GM19239 (cell line): ENCODE measurements at regions not wholly inside any gene's neighbourhood (a gene's known extent, or its start where the extent isn't known, plus 50 kb on each side); places are given as distances from the start of the nearest gene placed in this dataset.
"Not testable (repeated sequence)": the region's sequence is repeated elsewhere in the genome, so short reads cannot be mapped to it uniquely, and the experiment has no call there.

Source experiments
- DNase-seq: peaks from one replicate; pipeline ENCODE4 v3.0.0; 2011; ENCODE audit warnings: low spot score; ENCODE audit not compliant: insufficient read length
- FAIRE-seq: peaks from 2 replicates; lab custom pipeline; 2011; peaks lifted over from hg19 to GRCh38; lab: Jason Lieb, UNC

GRCh38 chr14:106166232-106166631 is 639.8 kb downstream of the TMEM121 start:
- no peak for DNase-seq
- FAIRE-seq, result no peak

- FAIRE-seq (no peak), DNase-seq (no peak)
Observed at GRCh38 chr14:106166650-106167204, 640.3 kb downstream of the TMEM121 start.

DNA sequence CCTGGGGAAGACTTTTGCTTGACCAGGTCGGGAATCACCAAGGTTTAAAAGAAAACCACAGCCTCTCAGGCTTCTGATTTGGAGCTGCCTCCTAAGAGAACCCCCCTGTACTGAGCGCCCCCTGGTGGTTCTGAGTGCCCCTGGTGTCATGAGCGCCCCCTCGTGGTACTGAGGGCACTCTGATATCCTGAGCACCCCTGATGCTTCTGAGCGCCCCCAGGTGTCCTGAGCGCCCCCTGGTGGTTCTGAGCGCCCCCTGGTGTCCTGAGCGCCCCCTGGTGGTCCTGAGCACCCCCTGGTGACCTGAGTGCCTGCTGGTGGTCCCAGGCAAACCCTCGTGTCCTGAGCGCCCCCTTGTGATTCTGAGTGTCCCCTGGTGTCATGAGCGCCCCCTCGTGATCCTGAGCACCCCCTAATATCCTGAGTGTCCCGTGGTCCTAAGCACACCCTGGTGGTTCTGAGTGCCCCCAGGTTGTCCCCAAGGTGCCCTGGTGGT is 643.8 kb downstream of the TMEM121 start:
- peak; percentile 60 for FAIRE-seq
- DNase-seq, result peak; percentile 0

GRCh38 chr14:106174206-106174605 is 647.8 kb downstream of the TMEM121 start:
- no peak for FAIRE-seq
- DNase-seq, result no peak

GRCh38 chr14:106177266-106178246 is 651.2 kb downstream of the TMEM121 start:
- not testable (repeated sequence) for FAIRE-seq

GRCh38 chr14:106179761-106180160 is 653.4 kb downstream of the TMEM121 start:
- no peak for FAIRE-seq
- DNase-seq, result no peak

More at GRCh38 chr14:106177266-106178246, 651.2 kb downstream of the TMEM121 start:
- not testable (repeated sequence) for DNase-seq

DNA sequence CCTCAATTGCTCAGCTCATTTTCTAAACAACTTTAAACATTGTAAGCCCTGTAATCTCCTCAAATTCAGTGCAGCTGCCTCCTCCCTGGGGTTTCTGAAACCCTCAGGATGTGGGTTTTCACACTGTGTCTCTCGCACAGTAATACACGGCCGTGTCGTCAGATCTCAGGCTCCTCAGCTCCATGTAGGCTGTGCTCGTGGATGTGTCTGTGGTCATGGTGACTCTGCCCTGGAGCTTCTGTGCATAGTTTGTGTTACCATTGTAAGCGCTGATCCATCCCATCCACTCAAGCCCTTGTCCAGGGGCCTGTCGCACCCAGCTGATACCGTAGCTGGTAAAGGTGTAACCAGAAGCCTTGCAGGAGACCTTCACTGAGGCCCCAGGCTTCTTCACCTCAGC is 658.4 kb downstream of the TMEM121 start:
- FAIRE-seq, DNase-seq: not testable (repeated sequence)

GRCh38 chr14:106185174-106185836 is 658.9 kb downstream of the TMEM121 start:
- DNase-seq, FAIRE-seq: not testable (repeated sequence)

DNA sequence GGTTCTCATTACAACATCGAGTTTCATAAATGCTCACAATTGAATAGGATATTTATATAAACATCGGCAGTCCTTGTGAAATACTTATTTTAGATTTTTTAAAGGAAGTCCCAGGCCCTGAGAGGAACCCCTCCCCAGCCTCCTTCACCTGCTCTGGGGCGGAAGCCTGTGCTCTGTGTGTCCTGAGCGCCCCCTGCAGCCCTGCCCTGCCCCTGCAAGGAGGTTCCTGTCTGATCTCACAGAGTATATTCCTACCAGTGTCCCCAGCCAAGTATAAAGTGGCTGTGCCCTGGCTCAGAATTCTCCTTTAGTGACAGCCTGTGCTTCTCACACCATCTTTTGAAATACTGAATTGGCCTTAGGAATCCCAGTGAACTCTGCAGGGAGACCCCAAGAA is 659.5 kb downstream of the TMEM121 start:
- DNase-seq, result no peak
- FAIRE-seq, result no peak

- FAIRE-seq, result no peak
- DNase-seq, result no peak
Observed at GRCh38 chr14:106187216-106187615, 660.8 kb downstream of the TMEM121 start.

- not testable (repeated sequence) for DNase-seq, FAIRE-seq
Observed at GRCh38 chr14:106192701-106193100, 666.3 kb downstream of the TMEM121 start.

DNA sequence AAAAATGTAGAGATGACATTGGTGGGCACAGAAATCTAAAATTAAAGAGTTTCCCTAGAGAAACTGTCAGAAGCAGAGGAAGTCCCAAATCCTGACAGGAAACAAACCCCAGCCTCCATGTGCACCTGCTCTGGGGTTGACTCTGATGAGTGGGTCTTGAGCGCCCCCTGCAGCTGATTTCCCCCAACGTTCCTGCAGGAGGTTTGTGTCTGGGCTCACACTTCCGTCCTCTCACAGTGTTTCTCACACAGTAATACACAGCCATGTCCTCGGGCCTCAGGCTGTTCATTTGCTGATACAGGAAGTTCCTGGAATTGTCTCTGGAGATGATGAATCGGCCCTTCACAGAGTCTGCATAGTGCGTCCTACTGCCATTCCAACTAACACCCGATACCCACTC is 670.1 kb downstream of the TMEM121 start:
- FAIRE-seq, DNase-seq: not testable (repeated sequence)

- FAIRE-seq, DNase-seq: not testable (repeated sequence)
Observed at GRCh38 chr14:106197264-106197663, 670.9 kb downstream of the TMEM121 start.

GRCh38 chr14:106199097-106199496 is 672.7 kb downstream of the TMEM121 start:
- FAIRE-seq, result no peak
- no peak for DNase-seq

DNA sequence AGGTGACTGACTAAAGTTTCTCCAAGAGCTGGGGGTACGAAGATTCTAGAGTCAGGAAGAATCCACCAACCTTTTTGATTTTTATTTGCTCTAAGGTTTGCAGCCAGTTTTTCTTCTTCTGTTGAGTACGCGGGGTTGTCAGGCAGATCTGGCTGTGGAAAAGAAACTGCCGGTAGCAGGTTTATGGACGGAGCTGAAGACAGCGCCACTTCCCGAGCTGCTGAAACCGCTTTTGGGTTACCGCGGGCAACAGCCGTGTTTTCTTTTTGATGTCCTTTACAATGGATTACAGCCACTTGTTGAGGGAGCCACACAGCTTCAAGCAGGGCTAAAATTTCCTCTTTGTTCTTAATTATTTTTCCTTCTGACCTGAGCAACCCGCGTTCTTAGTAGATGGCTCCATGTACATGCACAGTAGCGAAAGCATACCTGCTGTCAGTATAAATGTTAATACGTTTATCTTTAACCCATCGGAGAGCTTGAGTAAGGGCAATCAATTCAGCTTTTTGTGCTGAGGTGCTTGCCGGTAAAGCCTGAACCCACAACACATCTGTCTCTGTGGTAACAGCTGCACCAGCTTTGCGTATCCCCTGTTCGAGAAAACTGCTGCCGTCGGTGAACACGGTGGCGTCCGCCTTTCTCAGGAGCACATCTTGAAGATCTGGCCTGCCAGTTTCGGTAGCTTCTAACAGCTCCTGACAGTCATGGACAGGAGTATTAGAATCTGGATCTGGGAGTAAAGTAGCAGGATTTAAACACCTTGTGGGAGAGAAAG is 674.3 kb downstream of the TMEM121 start:
- no peak for FAIRE-seq

GRCh38 chr14:106201376-106201775 is 675.0 kb downstream of the TMEM121 start:
- DNase-seq (no peak), FAIRE-seq (no peak)

More for the DNA sequence above, 674.3 kb downstream of the TMEM121 start:
- DNase-seq, result no peak

DNA sequence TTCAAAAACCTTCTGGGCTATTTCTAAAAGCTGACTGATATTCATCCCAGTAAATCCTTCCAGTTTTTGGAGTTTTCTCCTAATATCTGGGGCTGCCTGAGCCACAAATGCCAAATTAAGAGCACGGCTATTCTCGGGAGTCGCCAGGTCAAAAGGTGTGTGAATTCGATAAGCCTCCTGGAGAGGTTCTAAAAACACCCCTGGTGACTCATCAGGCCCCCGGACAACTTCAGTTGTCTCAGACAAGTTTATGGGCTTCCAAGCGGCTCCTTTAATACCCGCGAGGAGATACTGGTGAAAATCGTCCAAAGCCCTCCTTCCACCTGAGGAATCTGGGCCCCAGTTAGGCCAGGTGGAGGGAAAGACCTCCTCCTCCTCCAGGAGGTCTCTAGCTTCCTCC is 677.1 kb downstream of the TMEM121 start:
- no peak for FAIRE-seq
- DNase-seq, result no peak

DNA sequence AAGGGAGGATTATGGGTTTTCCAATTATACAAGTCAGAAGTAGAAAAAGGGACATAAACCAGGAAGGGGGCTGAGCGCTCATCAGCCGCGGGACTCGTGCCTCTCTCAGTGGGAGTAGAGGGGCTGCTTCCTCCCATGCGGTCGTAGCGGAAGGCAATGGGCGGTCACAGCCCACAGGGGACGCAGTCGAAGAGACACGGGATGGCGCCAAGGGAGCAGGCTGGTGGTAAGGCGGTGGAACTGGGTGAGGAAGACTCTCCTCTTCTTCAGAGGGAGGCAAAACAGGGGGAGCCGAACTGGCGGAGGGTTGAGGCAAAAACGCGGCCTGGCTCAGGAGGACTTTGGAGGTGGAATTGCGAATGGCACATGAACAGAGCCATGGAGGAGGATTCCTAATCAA is 677.7 kb downstream of the TMEM121 start:
- no peak for DNase-seq
- no peak for FAIRE-seq

DNA sequence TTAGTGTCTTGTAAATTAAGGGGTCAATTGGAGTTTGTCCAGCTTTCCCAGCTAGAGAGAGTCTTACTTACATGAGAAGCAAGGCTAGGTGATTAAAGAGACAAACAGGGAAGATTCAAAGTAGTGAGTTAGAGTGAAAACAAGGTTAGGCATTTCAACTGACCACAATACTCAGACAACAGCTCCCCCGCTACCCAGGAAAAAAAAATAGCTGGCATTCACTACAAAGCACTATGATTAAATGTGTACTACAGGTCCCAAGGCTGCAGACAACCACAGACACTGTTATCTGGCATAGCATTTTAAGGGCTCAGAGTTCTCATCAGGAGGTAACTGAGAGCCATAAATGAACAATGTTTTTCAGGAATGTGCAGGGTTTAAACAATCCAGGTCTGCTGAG is 680.9 kb downstream of the TMEM121 start:
- FAIRE-seq (no peak), DNase-seq (no peak)

GRCh38 chr14:106208794-106209193 is 682.4 kb downstream of the TMEM121 start:
- FAIRE-seq, result no peak
- DNase-seq, result no peak
